Astrocyte (in vitro differentiated cells and primary cell): ENCODE measurements at regions not wholly inside any gene's neighbourhood (a gene's known extent, or its start where the extent isn't known, plus 50 kb on each side); places are given as distances from the start of the nearest gene placed in this dataset.

Experiments used
- EZH2 ChIP-seq: IDR thresholded peaks from 2 replicates; pipeline ENCODE4 v1.6.1; 2012; ENCODE audit warnings: mild to moderate bottlenecking, low read length, inconsistent platforms; ENCODE audit not compliant: insufficient read depth
- TF ChIP-seq, protein P1 (sequence below): IDR thresholded peaks from 2 replicates; pipeline ENCODE4 v1.5.1; 2011; ENCODE audit warnings: low read depth, mild to moderate bottlenecking, inconsistent platforms, low read length, moderate library complexity; ENCODE audit not compliant: insufficient read depth

DNA sequence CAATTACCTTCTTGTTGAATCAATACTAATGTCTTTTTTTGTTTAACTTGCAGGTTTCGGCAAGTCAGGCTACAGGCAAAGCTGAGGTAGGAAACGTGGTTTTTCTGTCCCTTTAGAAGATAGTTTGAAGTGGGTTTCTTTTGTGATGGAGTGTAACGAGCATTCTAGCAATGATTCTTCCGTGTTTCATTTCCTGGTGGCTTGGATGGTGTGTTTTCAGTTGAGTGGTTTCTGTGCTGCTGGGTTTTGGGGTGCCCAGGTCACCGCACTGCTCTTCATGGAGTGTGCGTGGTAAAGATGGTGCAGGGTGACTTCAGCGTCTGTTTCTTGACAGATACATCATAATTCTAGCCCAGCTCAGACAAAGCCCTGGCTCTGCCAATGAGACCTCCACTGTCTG, 769.7 kb upstream of the EEF2KMT start:
- TF ChIP-seq, protein P1, sequence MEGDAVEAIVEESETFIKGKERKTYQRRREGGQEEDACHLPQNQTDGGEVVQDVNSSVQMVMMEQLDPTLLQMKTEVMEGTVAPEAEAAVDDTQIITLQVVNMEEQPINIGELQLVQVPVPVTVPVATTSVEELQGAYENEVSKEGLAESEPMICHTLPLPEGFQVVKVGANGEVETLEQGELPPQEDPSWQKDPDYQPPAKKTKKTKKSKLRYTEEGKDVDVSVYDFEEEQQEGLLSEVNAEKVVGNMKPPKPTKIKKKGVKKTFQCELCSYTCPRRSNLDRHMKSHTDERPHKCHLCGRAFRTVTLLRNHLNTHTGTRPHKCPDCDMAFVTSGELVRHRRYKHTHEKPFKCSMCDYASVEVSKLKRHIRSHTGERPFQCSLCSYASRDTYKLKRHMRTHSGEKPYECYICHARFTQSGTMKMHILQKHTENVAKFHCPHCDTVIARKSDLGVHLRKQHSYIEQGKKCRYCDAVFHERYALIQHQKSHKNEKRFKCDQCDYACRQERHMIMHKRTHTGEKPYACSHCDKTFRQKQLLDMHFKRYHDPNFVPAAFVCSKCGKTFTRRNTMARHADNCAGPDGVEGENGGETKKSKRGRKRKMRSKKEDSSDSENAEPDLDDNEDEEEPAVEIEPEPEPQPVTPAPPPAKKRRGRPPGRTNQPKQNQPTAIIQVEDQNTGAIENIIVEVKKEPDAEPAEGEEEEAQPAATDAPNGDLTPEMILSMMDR = no peak
- no peak for TF ChIP-seq EZH2
